Upper lobe of left lung (tissue), 6 donors: ENCODE measurements at regions not wholly inside any gene's neighbourhood (a gene's known extent, or its start where the extent isn't known, plus 50 kb on each side); places are given as distances from the start of the nearest gene placed in this dataset.

ENCODE experiments used
- ATAC-seq, 2 donors: fragments of 200-7000 bp; cut with Tn5 transposase; one replicate each; pipeline ENCODE4 v1.9.1; 2022; ENCODE audit warnings: mild to moderate bottlenecking in 2 of 2, moderate library complexity in 2 of 2; ENCODE audit not compliant: low FRiP score in 2 of 2
- DNase-seq, 2 donors: peaks; one replicate each; pipeline ENCODE4 v3.0.0-alpha.2; 2019 to 2020
- H3K27ac ChIP-seq, 4 donors: fragments of 200-600 bp; sonication (generic); one replicate each; pipeline ENCODE4 v1.5.1; 2016 to 2019
- H3K27me3 ChIP-seq, 4 donors: fragments of 200-600 bp; sonication (generic); one replicate each; pipeline ENCODE4 v1.5.1; 2017 to 2019
- H3K36me3 ChIP-seq, 4 donors: fragments of 200-600 bp; sonication (generic); one replicate each; pipeline ENCODE4 v1.5.1; 2016 to 2019
- H3K4me1 ChIP-seq, 4 donors: fragments of 200-600 bp; sonication (generic); one replicate each; pipeline ENCODE4 v1.5.1; 2018 to 2019
- H3K4me3 ChIP-seq, 4 donors: fragments of 200-600 bp; sonication (generic); one replicate each; pipeline ENCODE4 v1.5.1; 2017 to 2019; ENCODE audit warnings: mild to moderate bottlenecking in 2 of 4, moderate library complexity in 1 of 4
- H3K9me3 ChIP-seq, 4 donors: fragments of 200-600 bp; sonication (generic); one replicate each; pipeline ENCODE4 v1.5.1; 2018 to 2019
- EP300 ChIP-seq, 4 donors: sonication (generic); formaldehyde crosslinking; IDR thresholded peaks; one replicate each; pipeline ENCODE4 v1.5.1; 2017; ENCODE audit warnings: antibody characterized with exemption in 4 of 4, control low read depth in 2 of 4
- POLR2A ChIP-seq, 4 donors: fragments of 450-650 bp; IDR thresholded peaks; one replicate each; pipeline ENCODE4 v1.5.1; 2016 to 2017; ENCODE audit warnings: antibody characterized with exemption in 4 of 4, mild to moderate bottlenecking in 2 of 4
- POLR2AphosphoS5 ChIP-seq, 2 donors: sonication (generic); formaldehyde crosslinking; IDR thresholded peaks; one replicate each; pipeline ENCODE4 v1.5.1; 2017; ENCODE audit warnings: antibody characterized with exemption in 2 of 2
- WGBS, 2 donors: methylation state at CpG; one replicate each; pipeline ENCODE4 v1.1.5; 2017 to 2018; 5-methylcytosine and 5-hydroxymethylcytosine counted together
- TF ChIP-seq, protein P1 (sequence below), 6 experiments: fragments of 450-650 bp in 4 of 6; fragments of 200-600 bp in 2 of 6; sonication (generic) in 2 of 6; IDR thresholded peaks; one replicate each; pipeline ENCODE4 v1.5.1; 2016 to 2019; ENCODE audit warnings: antibody characterized with exemption in 6 of 6
- donor health status: DM: no; HTN: no; CAD: no; lungs with moderate emphysema.
- donor health status: DM: no; HTN: yes; CAD: no; lungs with severe emphysema.

DNA sequence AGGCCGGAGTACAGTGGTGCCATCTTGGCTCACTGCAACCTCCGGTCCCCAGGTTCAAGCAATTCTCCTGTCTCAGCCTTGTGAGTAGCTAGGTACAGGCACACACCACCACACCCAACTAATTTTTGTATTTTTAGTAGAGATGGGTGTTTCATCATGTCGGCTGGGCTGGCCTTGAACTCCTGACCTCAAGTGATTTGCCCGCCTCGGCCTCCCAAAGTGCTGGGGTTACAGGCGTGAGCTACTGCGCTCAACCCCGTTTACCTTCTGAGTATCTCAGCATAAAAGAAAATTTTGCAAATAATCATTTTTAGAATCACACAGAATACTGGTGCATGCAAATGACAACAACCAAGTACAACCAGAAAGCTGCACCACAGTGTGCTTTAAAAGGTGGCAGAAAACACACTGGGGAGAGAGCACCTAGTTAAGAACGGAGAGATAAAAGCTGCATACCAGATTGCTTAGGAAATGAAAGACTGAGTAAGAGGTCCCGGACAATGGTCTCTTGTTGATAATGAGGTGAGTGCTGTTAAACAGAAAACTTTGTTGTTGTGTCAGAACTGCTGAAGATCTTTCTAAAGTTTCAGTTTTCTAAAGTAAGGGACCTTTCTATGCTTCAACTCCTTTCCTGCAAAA is 189.6 kb downstream of the ACTR3 start:
- H3K27ac ChIP-seq: no peak overlapping the region

DNA sequence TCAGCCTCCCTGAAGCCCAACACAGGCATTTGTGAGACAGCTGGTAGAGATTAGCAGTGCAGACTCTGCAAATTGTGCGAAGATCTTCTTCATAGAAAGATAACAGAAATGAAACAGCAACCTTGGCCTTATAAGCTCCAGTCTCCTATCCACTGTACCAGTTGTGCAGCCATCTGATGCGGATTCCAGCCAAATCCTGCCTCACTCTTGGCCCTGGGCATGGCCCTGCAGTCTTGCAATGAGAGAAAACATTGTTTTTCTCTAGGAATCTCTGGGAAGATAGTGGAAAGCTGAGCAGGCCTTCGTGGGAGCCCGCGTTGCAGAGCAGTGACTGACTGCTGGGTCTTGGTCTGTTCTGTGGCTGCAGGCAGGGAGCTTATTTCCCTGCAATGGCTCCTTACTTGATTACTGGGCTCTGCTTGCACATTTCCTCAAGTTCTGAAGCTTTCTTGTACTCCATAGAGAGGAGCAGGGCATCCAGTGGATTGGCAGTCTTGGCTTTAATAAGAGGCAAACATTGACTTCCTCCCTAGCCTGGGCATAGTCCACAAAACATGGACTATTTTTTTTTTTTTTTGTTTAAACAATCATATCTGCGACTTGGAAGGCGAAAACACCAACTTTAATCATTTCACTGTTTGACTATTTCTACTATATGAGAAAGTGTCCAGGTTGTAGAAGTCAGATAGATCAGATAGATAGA is 193.0 kb downstream of the ACTR3 start:
- Histone ChIP-seq H3K9me3 (no peaks in the 10 kb centered on the region), H3K36me3 (no peaks in the 10 kb centered on the region), H3K27me3 (no peaks in the 10 kb centered on the region), H3K4me3 (no peak overlapping the region), H3K27ac (no peak overlapping the region), H3K4me1 (no peaks in the 10 kb centered on the region)
- no peak for TF ChIP-seq POLR2AphosphoS5 (IDR thresholded peaks at IDR 0.05)
- no peak for TF ChIP-seq EP300 (IDR thresholded peaks at IDR 0.05)
- TF ChIP-seq POLR2A (IDR thresholded peaks at IDR 0.05): no peak
- TF ChIP-seq, protein P1, sequence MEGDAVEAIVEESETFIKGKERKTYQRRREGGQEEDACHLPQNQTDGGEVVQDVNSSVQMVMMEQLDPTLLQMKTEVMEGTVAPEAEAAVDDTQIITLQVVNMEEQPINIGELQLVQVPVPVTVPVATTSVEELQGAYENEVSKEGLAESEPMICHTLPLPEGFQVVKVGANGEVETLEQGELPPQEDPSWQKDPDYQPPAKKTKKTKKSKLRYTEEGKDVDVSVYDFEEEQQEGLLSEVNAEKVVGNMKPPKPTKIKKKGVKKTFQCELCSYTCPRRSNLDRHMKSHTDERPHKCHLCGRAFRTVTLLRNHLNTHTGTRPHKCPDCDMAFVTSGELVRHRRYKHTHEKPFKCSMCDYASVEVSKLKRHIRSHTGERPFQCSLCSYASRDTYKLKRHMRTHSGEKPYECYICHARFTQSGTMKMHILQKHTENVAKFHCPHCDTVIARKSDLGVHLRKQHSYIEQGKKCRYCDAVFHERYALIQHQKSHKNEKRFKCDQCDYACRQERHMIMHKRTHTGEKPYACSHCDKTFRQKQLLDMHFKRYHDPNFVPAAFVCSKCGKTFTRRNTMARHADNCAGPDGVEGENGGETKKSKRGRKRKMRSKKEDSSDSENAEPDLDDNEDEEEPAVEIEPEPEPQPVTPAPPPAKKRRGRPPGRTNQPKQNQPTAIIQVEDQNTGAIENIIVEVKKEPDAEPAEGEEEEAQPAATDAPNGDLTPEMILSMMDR (IDR thresholded peaks at IDR 0.05): no peak
- ATAC-seq: no peak
- DNase-seq: no peak
- WGBS, 2 donors: 72 to 78% methylated on average over 7 of the region's 7 CpGs

More for the DNA sequence above, 189.6 kb downstream of the ACTR3 start:
- H3K9me3 ChIP-seq: no peaks in the 10 kb centered on the region
- H3K36me3 ChIP-seq: no peaks in the 10 kb centered on the region
- no peaks in the 10 kb centered on the region for H3K4me1 ChIP-seq
- H3K4me3 ChIP-seq: no peak overlapping the region
- 80 to 82% methylated on average over 10 of the region's 10 CpGs for WGBS, 2 donors
- no peak for TF ChIP-seq POLR2A (IDR thresholded peaks at IDR 0.05)
- TF ChIP-seq, protein P1 (IDR thresholded peaks at IDR 0.05): no peak
- no peak for TF ChIP-seq POLR2AphosphoS5 (IDR thresholded peaks at IDR 0.05)
- no peak for TF ChIP-seq EP300 (IDR thresholded peaks at IDR 0.05)
- DNase-seq (no peak), ATAC-seq (no peak)
- no peaks in the 10 kb centered on the region for H3K27me3 ChIP-seq

- Histone ChIP-seq H3K4me1 (no peaks in the 10 kb centered on the region), H3K9me3 (no peaks in the 10 kb centered on the region), H3K27me3 (no peaks in the 10 kb centered on the region), H3K27ac (no peak overlapping the region), H3K36me3 (no peaks in the 10 kb centered on the region), H3K4me3 (no peak overlapping the region)
- DNase-seq (no peak), ATAC-seq (no peak)
- WGBS, 2 donors: 55 to 57% methylated on average over 5 to 6 of the region's 6 CpGs
- TF ChIP-seq, protein P1 (IDR thresholded peaks at IDR 0.05): no peak
- TF ChIP-seq POLR2AphosphoS5 (IDR thresholded peaks at IDR 0.05) (no peak), EP300 (IDR thresholded peaks at IDR 0.05) (no peak), POLR2A (IDR thresholded peaks at IDR 0.05) (no peak)
These were observed 194.0 kb downstream of the ACTR3 start for GRCh38 chr2:114083717-114084387.

- no peak for DNase-seq
- H3K4me1 ChIP-seq: no peaks in the 10 kb centered on the region
- no peaks in the 10 kb centered on the region for H3K27me3 ChIP-seq
- H3K9me3 ChIP-seq: no peaks in the 10 kb centered on the region
- H3K36me3 ChIP-seq: no peaks in the 10 kb centered on the region
- no peak for ATAC-seq
- no peak overlapping the region for H3K27ac ChIP-seq
- 52 to 67% methylated on average over 1 of the region's 1 CpG for WGBS, 2 donors
- TF ChIP-seq POLR2A (IDR thresholded peaks at IDR 0.05): no peak
- TF ChIP-seq, protein P1 (IDR thresholded peaks at IDR 0.05): no peak
- no peak for TF ChIP-seq EP300 (IDR thresholded peaks at IDR 0.05)
- no peak for TF ChIP-seq POLR2AphosphoS5 (IDR thresholded peaks at IDR 0.05)
- H3K4me3 ChIP-seq: no peak overlapping the region
These were observed 195.3 kb downstream of the ACTR3 start for GRCh38 chr2:114085238-114085637.
